Pancreas (tissue), 10 donors: ENCODE measurements at regions not wholly inside any gene's neighbourhood (a gene's known extent, or its start where the extent isn't known, plus 50 kb on each side); places are given as distances from the start of the nearest gene placed in this dataset.
A peak's percentile ranks its signal among the peaks of the same experiment; 100 is the strongest.

Experiments
- ATAC-seq, 4 donors: fragments of 200-7000 bp; cut with Tn5 transposase; one replicate each; pipeline versions ENCODE4 v1.8.0 to v1.9.1; 2020; ENCODE audit warnings: mild to moderate bottlenecking in 4 of 4, moderate library complexity in 4 of 4
- DNase-seq, 6 donors: peaks; one replicate each; pipeline ENCODE4 v3.0.0-alpha.2; 2020
- FAIRE-seq: peaks from 2 replicates; lab custom pipeline; 2012; peaks lifted over from hg19 to GRCh38; lab: Jason Lieb, UNC
- H3K27ac ChIP-seq, 4 donors: fragments of 200-600 bp; sonication (generic); 1 replicate in 3 of 4; 2 replicates in 1 of 4; pipeline versions ENCODE4 v1.5.0 to v1.8.0; 2020
- H3K27me3 ChIP-seq, 4 donors: fragments of 200-600 bp; one replicate each; pipeline ENCODE4 v1.8.0; 2021
- H3K36me3 ChIP-seq, 3 donors: fragments of 200-600 bp; sonication (generic) in 1 of 3; one replicate each; pipeline versions ENCODE4 v1.5.0 to v1.8.0; 2020 to 2021
- H3K4me1 ChIP-seq, 3 donors: fragments of 200-600 bp; one replicate each; pipeline ENCODE4 v1.8.0; 2021
- H3K4me3 ChIP-seq, 4 donors: fragments of 200-600 bp; sonication (generic) in 2 of 4; one replicate each; pipeline versions ENCODE4 v1.5.0 to v1.8.0; 2020 to 2021
- H3K9me3 ChIP-seq, 4 donors: fragments of 200-600 bp; one replicate each; pipeline ENCODE4 v1.8.0; 2021
- CTCF ChIP-seq, 4 donors: fragments of 200-600 bp; sonication (generic) in 3 of 4; IDR thresholded peaks; one replicate each; pipeline versions ENCODE4 v1.5.0 to v1.8.0; 2021; ENCODE audit warnings: antibody characterized with exemption in 4 of 4
- WGBS, 2 donors: extraction: QIAGEN DNeasy Blood & Tissue Kit; methylation state at CpG; one replicate each; pipeline ENCODE4 v1.1.7; 2013; 5-methylcytosine and 5-hydroxymethylcytosine counted together
- intact Hi-C, 3 donors: fragments of 100-400 bp; cut with DNase I; formaldehyde crosslinking; loops; one replicate each; pipeline versions ENCODE4 v1.11.1 to v1.14.2; 2022
- donor health status: healthy with polysubstance abuse.
- donor health status: DM: no; HTN: no; CAD: no; lungs with moderate emphysema.
- donor health status: DM: no; HTN: no; CAD: no.
- donor health status: control.
- donor health status: control.
- donor health status: Bipolar disorder and iron deficiency.
- donor health status: DM: yes; HTN: yes; CAD: no.
- donor health status: DM: no; HTN: no; CAD: no.
- donor health status: DM: no; HTN: no; CAD: no.
- donor health status: DM: yes; HTN: yes; CAD: no.

GRCh38 chr11:111006227-111006626 is 239.3 kb upstream of the POU2AF2 start:
- Histone ChIP-seq H3K27ac (no peak overlapping the region), H3K4me3 (no peak overlapping the region), H3K36me3 (no peaks in the 10 kb centered on the region), H3K9me3 (no peaks in the 10 kb centered on the region), H3K27me3 (no peaks in the 10 kb centered on the region), H3K4me1 (no peaks in the 10 kb centered on the region)
- DNase-seq (no peak), ATAC-seq (peak in 1 of 4 donors; percentile 40), FAIRE-seq (no peak)
- intact Hi-C loops: no loop called here
- 53 to 56% methylated on average over 4 of the region's 4 CpGs for WGBS, 2 donors
- no peak for TF ChIP-seq CTCF (IDR thresholded peaks at IDR 0.05)

GRCh38 chr11:111001986-111002611 is 243.4 kb upstream of the POU2AF2 start:
- Histone ChIP-seq H3K36me3 (no peaks in the 10 kb centered on the region), H3K9me3 (no peaks in the 10 kb centered on the region), H3K27me3 (no peaks in the 10 kb centered on the region), H3K27ac (no peak overlapping the region), H3K4me3 (no peak overlapping the region), H3K4me1 (no peaks in the 10 kb centered on the region)
- WGBS, 2 donors: 78 to 86% methylated on average over 3 of the region's 3 CpGs
- FAIRE-seq (no peak), DNase-seq (no peak), ATAC-seq (peak in 1 of 4 donors; percentile 57)
- intact Hi-C loops: no loop called here
- TF ChIP-seq CTCF (IDR thresholded peaks at IDR 0.05): no peak

GRCh38 chr11:111001081-111001430 is 244.5 kb upstream of the POU2AF2 start:
- no peak for ATAC-seq
- Histone ChIP-seq H3K9me3 (no peaks in the 10 kb centered on the region), H3K27ac (no peak overlapping the region), H3K4me3 (no peak overlapping the region), H3K27me3 (no peaks in the 10 kb centered on the region), H3K4me1 (no peaks in the 10 kb centered on the region), H3K36me3 (no peaks in the 10 kb centered on the region)
- intact Hi-C loops: no loop called here
- DNase-seq: no peak
- TF ChIP-seq CTCF (IDR thresholded peaks at IDR 0.05): no peak
- WGBS, 2 donors: 61 to 72% methylated on average over 2 of the region's 2 CpGs
- FAIRE-seq: no peak

- intact Hi-C loops: no loop called here
- no peaks in the 10 kb centered on the region for H3K9me3 ChIP-seq
- 68 to 74% methylated on average over 7 of the region's 7 CpGs for WGBS, 2 donors
- no peak for FAIRE-seq
- no peak overlapping the region for H3K27ac ChIP-seq
- no peak overlapping the region for H3K4me3 ChIP-seq
- no peak for ATAC-seq
- no peak for DNase-seq
- no peaks in the 10 kb centered on the region for H3K4me1 ChIP-seq
- no peak for TF ChIP-seq CTCF (IDR thresholded peaks at IDR 0.05)
- H3K27me3 ChIP-seq: no peaks in the 10 kb centered on the region
- no peaks in the 10 kb centered on the region for H3K36me3 ChIP-seq
Measured at GRCh38 chr11:111000400-111001080, 245.0 kb upstream of the POU2AF2 start.

- Histone ChIP-seq H3K36me3 (no peaks in the 10 kb centered on the region), H3K4me3 (no peak overlapping the region), H3K27ac (no peak overlapping the region), H3K9me3 (no peaks in the 10 kb centered on the region), H3K4me1 (no peaks in the 10 kb centered on the region), H3K27me3 (no peaks in the 10 kb centered on the region)
- FAIRE-seq (no peak), ATAC-seq (no peak), DNase-seq (no peak)
- no peak for TF ChIP-seq CTCF (IDR thresholded peaks at IDR 0.05)
- intact Hi-C loops: no loop called here
- WGBS, 2 donors: 55 to 59% methylated on average over 1 of the region's 1 CpG
Measured at GRCh38 chr11:110992481-110992880, 253.0 kb upstream of the POU2AF2 start.
